RWPE2 (cell line): ENCODE measurements at regions not wholly inside any gene's neighbourhood (a gene's known extent, or its start where the extent isn't known, plus 50 kb on each side); places are given as distances from the start of the nearest gene placed in this dataset.

Experiments
- ATAC-seq: fragments of 200-7000 bp; cut with Tn5 transposase; 3 replicates; pipeline ENCODE4 v1.9.1; 2021; ENCODE audit warnings: low read depth
- DNase-seq: peaks from one replicate; pipeline ENCODE4 v3.0.0-alpha.2; 2020; ENCODE audit warnings: low spot score
- H3K27ac ChIP-seq: fragments of 450-650 bp; 2 replicates; pipeline ENCODE4 v1.5.1; 2017; ENCODE audit warnings: mild to moderate bottlenecking; ENCODE audit not compliant: poor library complexity, severe bottlenecking
- H3K27me3 ChIP-seq: fragments of 250-450 bp; sonication (Bioruptor Pico); 2 replicates; pipeline ENCODE4 v1.5.1; 2021; ENCODE audit warnings: mild to moderate bottlenecking, moderate library complexity; ENCODE audit not compliant: insufficient read depth, poor library complexity, severe bottlenecking
- H3K36me3 ChIP-seq: fragments of 250-450 bp; sonication (Bioruptor Pico); 2 replicates; pipeline ENCODE4 v1.5.1; 2020; ENCODE audit warnings: low read depth, mild to moderate bottlenecking, moderate library complexity
- H3K4me1 ChIP-seq: fragments of 250-450 bp; sonication (Bioruptor Pico); 2 replicates; pipeline ENCODE4 v1.5.1; 2021; ENCODE audit warnings: mild to moderate bottlenecking, moderate library complexity; ENCODE audit not compliant: insufficient read depth, poor library complexity, severe bottlenecking
- H3K4me3 ChIP-seq: fragments of 250-450 bp; sonication (Bioruptor Pico); 2 replicates; pipeline ENCODE4 v1.5.1; 2021; ENCODE audit warnings: mild to moderate bottlenecking, moderate library complexity; ENCODE audit not compliant: severe bottlenecking
- H3K9me3 ChIP-seq: fragments of 250-450 bp; sonication (Bioruptor Pico); 2 replicates; pipeline ENCODE4 v1.5.1; 2021; ENCODE audit warnings: mild to moderate bottlenecking, moderate library complexity; ENCODE audit not compliant: severe bottlenecking
- TF ChIP-seq, protein P1 (sequence below): fragments of 450-650 bp; IDR thresholded peaks from one replicate; pipeline ENCODE4 v1.5.1; 2017; ENCODE audit warnings: mild to moderate bottlenecking, moderate library complexity; ENCODE audit not compliant: poor library complexity, severe bottlenecking

DNA sequence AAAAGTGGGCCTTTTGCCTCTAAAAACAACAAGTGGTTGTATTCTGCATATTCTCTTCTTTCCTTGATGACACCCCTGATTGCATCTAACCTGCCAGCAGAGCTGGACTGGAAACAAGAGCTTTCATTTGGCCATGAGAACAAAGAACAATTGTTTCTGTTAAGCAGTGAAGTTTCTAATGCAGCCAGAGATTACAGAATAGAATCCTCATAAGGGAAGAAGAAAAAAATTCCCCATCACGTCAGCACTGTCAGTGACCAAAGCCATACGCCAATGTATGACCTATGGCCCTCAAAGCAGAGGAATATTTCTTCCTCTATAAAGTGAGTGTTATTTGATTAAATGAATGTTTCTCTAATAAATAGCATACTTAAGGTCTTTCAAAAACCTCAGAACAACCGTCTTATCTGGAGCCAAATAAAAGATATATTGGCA lies 529.1 kb upstream of the INTU start:
- ATAC-seq (no peak), DNase-seq (no peak)
- Histone ChIP-seq H3K36me3 (no peaks in the 10 kb centered on the region), H3K9me3 (no peaks in the 10 kb centered on the region), H3K27me3 (no peaks in the 10 kb centered on the region), H3K27ac (no peak overlapping the region), H3K4me1 (no peaks in the 10 kb centered on the region), H3K4me3 (no peak overlapping the region)
- TF ChIP-seq, protein P1, sequence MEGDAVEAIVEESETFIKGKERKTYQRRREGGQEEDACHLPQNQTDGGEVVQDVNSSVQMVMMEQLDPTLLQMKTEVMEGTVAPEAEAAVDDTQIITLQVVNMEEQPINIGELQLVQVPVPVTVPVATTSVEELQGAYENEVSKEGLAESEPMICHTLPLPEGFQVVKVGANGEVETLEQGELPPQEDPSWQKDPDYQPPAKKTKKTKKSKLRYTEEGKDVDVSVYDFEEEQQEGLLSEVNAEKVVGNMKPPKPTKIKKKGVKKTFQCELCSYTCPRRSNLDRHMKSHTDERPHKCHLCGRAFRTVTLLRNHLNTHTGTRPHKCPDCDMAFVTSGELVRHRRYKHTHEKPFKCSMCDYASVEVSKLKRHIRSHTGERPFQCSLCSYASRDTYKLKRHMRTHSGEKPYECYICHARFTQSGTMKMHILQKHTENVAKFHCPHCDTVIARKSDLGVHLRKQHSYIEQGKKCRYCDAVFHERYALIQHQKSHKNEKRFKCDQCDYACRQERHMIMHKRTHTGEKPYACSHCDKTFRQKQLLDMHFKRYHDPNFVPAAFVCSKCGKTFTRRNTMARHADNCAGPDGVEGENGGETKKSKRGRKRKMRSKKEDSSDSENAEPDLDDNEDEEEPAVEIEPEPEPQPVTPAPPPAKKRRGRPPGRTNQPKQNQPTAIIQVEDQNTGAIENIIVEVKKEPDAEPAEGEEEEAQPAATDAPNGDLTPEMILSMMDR: no peak

DNA sequence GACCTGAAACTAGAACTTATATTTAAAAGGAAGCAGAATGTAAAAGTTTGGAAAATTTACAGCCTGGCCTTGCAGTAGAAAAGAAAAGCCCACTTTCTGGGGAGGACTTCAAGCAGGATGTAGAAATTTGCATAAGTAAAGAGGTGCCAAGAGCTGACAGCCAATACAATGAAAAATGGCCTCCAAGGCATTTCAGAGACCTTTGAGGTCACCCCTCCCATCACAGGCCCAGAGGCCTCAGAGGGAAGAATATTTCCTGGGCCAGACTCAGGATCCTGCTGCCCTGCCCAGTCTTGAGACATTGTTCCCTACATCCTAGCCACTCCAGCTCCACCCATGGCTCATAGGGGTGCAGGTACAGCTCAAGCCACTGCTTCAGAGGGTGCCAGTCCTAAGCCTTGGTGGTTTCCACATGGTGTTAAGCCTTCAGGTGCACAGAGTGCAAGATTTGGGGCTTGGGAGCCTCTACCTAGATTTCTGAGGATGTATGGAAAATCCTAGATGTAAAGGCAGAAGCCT lies 518.9 kb upstream of the INTU start:
- no peaks in the 10 kb centered on the region for H3K27me3 ChIP-seq
- no peak; the same call in 2 of the 3 replicates for ATAC-seq
- no peak overlapping the region for H3K4me3 ChIP-seq
- no peaks in the 10 kb centered on the region for H3K9me3 ChIP-seq
- H3K4me1 ChIP-seq: no peaks in the 10 kb centered on the region
- no peaks in the 10 kb centered on the region for H3K36me3 ChIP-seq
- DNase-seq: no peak
- TF ChIP-seq, protein P1: no peak
- no peak overlapping the region for H3K27ac ChIP-seq

DNA sequence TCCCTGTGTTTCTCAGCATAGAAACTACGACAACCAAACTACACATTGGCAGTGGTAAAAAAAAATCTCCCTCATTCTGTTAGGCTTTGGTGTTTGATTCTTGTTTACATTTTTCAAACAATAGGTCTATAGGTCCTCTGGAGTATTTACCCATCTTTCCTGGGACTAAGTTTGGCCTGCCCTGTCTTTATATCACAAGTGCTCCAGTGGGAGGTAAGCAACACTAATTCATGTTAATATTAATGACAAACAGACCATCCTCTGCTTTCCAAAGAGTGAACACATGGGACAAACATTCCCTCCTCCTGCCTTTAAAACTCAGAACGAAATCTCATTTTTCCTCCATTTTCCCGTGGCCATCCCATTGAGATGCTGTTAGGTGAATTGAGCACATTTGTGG lies 514.1 kb upstream of the INTU start:
- Histone ChIP-seq H3K27ac (no peak overlapping the region), H3K36me3 (no peaks in the 10 kb centered on the region), H3K4me1 (no peaks in the 10 kb centered on the region), H3K4me3 (no peak overlapping the region), H3K27me3 (no peaks in the 10 kb centered on the region), H3K9me3 (no peaks in the 10 kb centered on the region)
- DNase-seq: no peak
- no peak for ATAC-seq
- TF ChIP-seq, protein P1: no peak

DNA sequence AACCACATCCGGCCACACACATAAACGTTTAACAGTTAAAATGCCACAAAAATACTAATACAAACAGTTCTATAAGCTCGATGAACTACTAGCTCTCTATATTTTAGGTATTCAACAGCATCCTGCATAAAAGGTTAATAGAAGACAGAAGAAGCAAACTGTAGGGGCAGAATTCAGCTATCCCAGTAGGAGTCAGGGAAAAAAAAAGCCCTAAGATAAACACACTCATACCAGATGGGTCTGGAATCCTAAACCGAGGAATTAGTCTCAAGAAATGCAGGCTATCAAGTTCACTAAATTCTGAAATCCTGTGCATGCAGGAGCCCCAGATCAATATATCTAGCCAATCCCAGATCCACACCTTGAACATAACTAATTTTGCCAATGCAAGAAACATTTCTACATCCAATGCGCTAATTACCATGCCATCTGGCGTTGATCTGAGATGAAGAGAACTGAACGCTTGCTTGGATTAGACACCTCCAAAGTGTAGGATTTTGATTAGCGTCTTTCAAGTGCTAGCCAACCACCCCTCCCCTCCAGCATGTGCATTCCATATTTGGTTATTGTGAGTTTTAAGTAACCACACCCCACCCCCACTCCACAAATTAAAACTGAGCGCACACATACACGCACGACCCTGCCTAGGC lies 512.2 kb upstream of the INTU start:
- no peak for DNase-seq

More for the DNA sequence above, 512.2 kb upstream of the INTU start:
- no peak overlapping the region for H3K4me3 ChIP-seq
- TF ChIP-seq, protein P1: no peak
- no peaks in the 10 kb centered on the region for H3K4me1 ChIP-seq
- H3K36me3 ChIP-seq: no peaks in the 10 kb centered on the region
- no peaks in the 10 kb centered on the region for H3K9me3 ChIP-seq
- no peaks in the 10 kb centered on the region for H3K27me3 ChIP-seq
- no peak for ATAC-seq
- no peak overlapping the region for H3K27ac ChIP-seq
